ENCODE measurements at regions not wholly inside any gene's neighbourhood (a gene's known extent, or its start where the extent isn't known, plus 50 kb on each side); places are given as distances from the start of the nearest gene placed in this dataset.

GRCh38 chr12:75642226-75642625 lies 130.8 kb upstream of the KRR1 start:
- ATAC-seq (no peak), DNase-seq (no peak)
- H3K9me3 ChIP-seq: no peaks in the 10 kb centered on the region
- no peak overlapping the region for H3K4me3 ChIP-seq
- H3K4me1 ChIP-seq: no peaks in the 10 kb centered on the region
- no peaks in the 10 kb centered on the region for H3K27me3 ChIP-seq
- no peak for TF ChIP-seq CTCF (IDR thresholded peaks at IDR 0.05)
- no peak overlapping the region for H3K27ac ChIP-seq
- intact Hi-C loops (cut with DNase I): no loop called here
- H3K36me3 ChIP-seq: no peaks in the 10 kb centered on the region

- Histone ChIP-seq H3K4me1 (no peaks in the 10 kb centered on the region), H3K9me3 (no peaks in the 10 kb centered on the region), H3K4me3 (no peak overlapping the region), H3K27me3 (no peaks in the 10 kb centered on the region), H3K36me3 (no peaks in the 10 kb centered on the region), H3K27ac (no peak overlapping the region)
- DNase-seq (no peak), ATAC-seq (peak; percentile 40)
- intact Hi-C loops (cut with DNase I): no loop called here
- no peak for TF ChIP-seq CTCF (IDR thresholded peaks at IDR 0.05)
Measured at GRCh38 chr12:75641031-75641780, 129.8 kb upstream of the KRR1 start.

GRCh38 chr12:75638792-75639191 lies 127.4 kb upstream of the KRR1 start:
- H3K27me3 ChIP-seq: no peaks in the 10 kb centered on the region
- no peaks in the 10 kb centered on the region for H3K36me3 ChIP-seq
- H3K4me3 ChIP-seq: no peak overlapping the region
- H3K4me1 ChIP-seq: no peaks in the 10 kb centered on the region
- TF ChIP-seq CTCF (IDR thresholded peaks at IDR 0.05): no peak
- no peaks in the 10 kb centered on the region for H3K9me3 ChIP-seq
- DNase-seq: no peak
- intact Hi-C loops (cut with DNase I): no loop called here
- no peak for ATAC-seq
- H3K27ac ChIP-seq: no peak overlapping the region

GRCh38 chr12:75636607-75637006 lies 125.2 kb upstream of the KRR1 start:
- TF ChIP-seq CTCF (IDR thresholded peaks at IDR 0.05): no peak
- no peak for DNase-seq
- no peaks in the 10 kb centered on the region for H3K36me3 ChIP-seq
- intact Hi-C loops (cut with DNase I): no loop called here
- H3K4me3 ChIP-seq: no peak overlapping the region
- no peaks in the 10 kb centered on the region for H3K9me3 ChIP-seq
- no peaks in the 10 kb centered on the region for H3K4me1 ChIP-seq
- H3K27ac ChIP-seq: no peak overlapping the region
- ATAC-seq: no peak
- H3K27me3 ChIP-seq: no peaks in the 10 kb centered on the region

- Histone ChIP-seq H3K4me1 (no peaks in the 10 kb centered on the region), H3K4me3 (no peak overlapping the region), H3K36me3 (no peaks in the 10 kb centered on the region), H3K9me3 (peaks cover 0 to 2% of the 10 kb centered on the region in 2 donors), H3K27me3 (no peaks in the 10 kb centered on the region), H3K27ac (no peak overlapping the region)
- DNase-seq: no peak
- no peak for TF ChIP-seq CTCF (IDR thresholded peaks at IDR 0.05)
- intact Hi-C loops (cut with DNase I): no loop called here
- peak; percentile 52 for ATAC-seq
Measured at GRCh38 chr12:75635606-75636444, 124.4 kb upstream of the KRR1 start.

Data from left lung (tissue), 4 donors.